GM21360 (cell line): ENCODE measurements at regions not wholly inside any gene's neighbourhood (a gene's known extent, or its start where the extent isn't known, plus 50 kb on each side); places are given as distances from the start of the nearest gene placed in this dataset.
"Not testable (repeated sequence)": the region's sequence is repeated elsewhere in the genome, so short reads cannot be mapped to it uniquely, and the experiment has no call there.

Source experiments
- ATAC-seq: cut with Tn5 transposase; IDR thresholded peaks from one replicate; pipeline ENCODE4 v1.9.1; 2021; ENCODE audit warnings: mild to moderate bottlenecking, moderate library complexity; ENCODE audit not compliant: unreplicated experiment

- peak; percentile 63 for ATAC-seq
Measured at GRCh38 chr15:21718108-21718507, 159.4 kb downstream of the POTEB start.

GRCh38 chr15:21717661-21718060 lies 159.9 kb downstream of the POTEB start:
- ATAC-seq = peak; percentile 8

GRCh38 chr15:21705480-21705879 lies 172.1 kb downstream of the POTEB start:
- ATAC-seq = peak; percentile 82

GRCh38 chr15:21698620-21699019 lies 178.9 kb downstream of the POTEB start:
- ATAC-seq = not testable (repeated sequence)

GRCh38 chr15:21695089-21695488 lies 182.4 kb downstream of the POTEB start:
- not testable (repeated sequence) for ATAC-seq

- not testable (repeated sequence) for ATAC-seq
Measured at GRCh38 chr15:21692471-21693102, 184.9 kb downstream of the POTEB start.

GRCh38 chr15:21656798-21657397 lies 216.6 kb upstream of the POTEB3 start:
- peak; percentile 84 for ATAC-seq

- ATAC-seq = peak; percentile 25
Measured at GRCh38 chr15:21656114-21656746, 215.9 kb upstream of the POTEB3 start.

- ATAC-seq = not testable (repeated sequence)
Measured at GRCh38 chr15:21653707-21654106, 213.4 kb upstream of the POTEB3 start.

GRCh38 chr15:21638770-21639169 lies 198.5 kb upstream of the POTEB3 start:
- not testable (repeated sequence) for ATAC-seq

- ATAC-seq = not testable (repeated sequence)
Measured at GRCh38 chr15:21626694-21627093, 186.4 kb upstream of the POTEB3 start.

GRCh38 chr15:21609223-21609622 lies 168.9 kb upstream of the POTEB3 start:
- not testable (repeated sequence) for ATAC-seq

- ATAC-seq = not testable (repeated sequence)
Measured at GRCh38 chr15:21565426-21565825, 125.1 kb upstream of the POTEB3 start.

GRCh38 chr15:21551809-21552208 lies 111.5 kb upstream of the POTEB3 start:
- not testable (repeated sequence) for ATAC-seq

GRCh38 chr15:21546182-21546903 lies 106.0 kb upstream of the POTEB3 start:
- ATAC-seq = not testable (repeated sequence)

GRCh38 chr15:21532785-21533184 lies 92.5 kb upstream of the POTEB3 start:
- not testable (repeated sequence) for ATAC-seq

GRCh38 chr15:21516248-21516647 lies 75.9 kb upstream of the POTEB3 start:
- not testable (repeated sequence) for ATAC-seq

GRCh38 chr15:21515296-21515695 lies 75.0 kb upstream of the POTEB3 start:
- ATAC-seq = not testable (repeated sequence)

- ATAC-seq = not testable (repeated sequence)
Measured at GRCh38 chr15:21503021-21503420, 62.7 kb upstream of the POTEB3 start.
